NT2/D1 (cell line): ENCODE measurements at regions not wholly inside any gene's neighbourhood (a gene's known extent, or its start where the extent isn't known, plus 50 kb on each side); places are given as distances from the start of the nearest gene placed in this dataset.

Experiments
- SUZ12 ChIP-seq: IDR thresholded peaks from 2 replicates; pipeline ENCODE4 v1.6.1; 2011; ENCODE audit not compliant: insufficient read length, insufficient read depth; ENCODE audit errors: extremely low read depth
- YY1 ChIP-seq: IDR thresholded peaks from 2 replicates; pipeline ENCODE4 v1.6.1; 2011; ENCODE audit not compliant: insufficient read length, insufficient read depth
- ZNF274 ChIP-seq: IDR thresholded peaks from 2 replicates; pipeline ENCODE4 v1.6.1; 2011; ENCODE audit warnings: mild to moderate bottlenecking, low read depth, low read length

GRCh38 chr3:29090912-29091597 lies 189.8 kb upstream of the RBMS3 start:
- TF ChIP-seq ZNF274 = no peak
- no peak for TF ChIP-seq SUZ12
- TF ChIP-seq YY1 = no peak
